ENCODE measurements at regions not wholly inside any gene's neighbourhood (a gene's known extent, or its start where the extent isn't known, plus 50 kb on each side); places are given as distances from the start of the nearest gene placed in this dataset.

GRCh38 chr12:4049298-4050080 is 176.3 kb upstream of the PARP11 start (continued):
- TF ChIP-seq HOXA7 (CRISPR knock-in tag; IDR thresholded peaks at IDR 0.05) = no peak
- no peak for TF ChIP-seq CHD4 (IDR thresholded peaks at IDR 0.05; ENCODE audit: borderline replicate concordance)
- no peak for TF ChIP-seq EHMT2 (IDR thresholded peaks at IDR 0.05; ENCODE audit: low read depth)
- TF ChIP-seq TP53 (CRISPR knock-in tag; IDR thresholded peaks at IDR 0.05) = no peak
- TF ChIP-seq POLR2AphosphoS2 (conservative IDR thresholded peaks at IDR 0.05; ENCODE audit: low read length) = no peak
- TF ChIP-seq, protein P1, sequence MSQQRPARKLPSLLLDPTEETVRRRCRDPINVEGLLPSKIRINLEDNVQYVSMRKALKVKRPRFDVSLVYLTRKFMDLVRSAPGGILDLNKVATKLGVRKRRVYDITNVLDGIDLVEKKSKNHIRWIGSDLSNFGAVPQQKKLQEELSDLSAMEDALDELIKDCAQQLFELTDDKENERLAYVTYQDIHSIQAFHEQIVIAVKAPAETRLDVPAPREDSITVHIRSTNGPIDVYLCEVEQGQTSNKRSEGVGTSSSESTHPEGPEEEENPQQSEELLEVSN (IDR thresholded peaks at IDR 0.05; ENCODE audit: borderline replicate concordance, low read depth) = no peak
- TF ChIP-seq NR3C1 (IDR thresholded peaks at IDR 0.05) = no peak
- no peak for TF ChIP-seq RFX5 (IDR thresholded peaks at IDR 0.05)

DNA sequence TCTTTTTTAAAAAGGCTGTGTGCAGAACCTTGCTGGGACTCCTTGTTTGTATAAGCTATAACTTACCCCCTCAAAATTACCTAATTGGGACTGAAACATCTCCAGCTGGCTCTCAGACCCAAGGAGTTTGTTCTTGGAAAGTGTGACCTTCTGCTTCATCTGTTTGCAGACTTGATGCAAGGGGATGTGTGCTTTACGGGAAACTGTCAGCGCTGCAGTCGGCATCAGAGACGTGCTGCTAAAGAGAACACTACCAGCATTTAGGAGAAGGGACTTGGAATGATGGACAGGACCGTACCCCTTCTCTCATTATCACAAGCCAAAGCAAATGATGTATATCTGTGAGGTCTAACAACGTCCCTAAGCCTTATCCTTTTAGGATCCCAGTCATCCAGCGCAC is 174.2 kb upstream of the PARP11 start:
- ATAC-seq (no peak), FAIRE-seq (no peak), DNase-seq (ENCODE audit: low read depth in 1 of 2, low spot score in 1 of 2) (no peak)
- TF ChIP-seq EHF (CRISPR knock-in tag; IDR thresholded peaks at IDR 0.05) (no peak), ZSCAN20 (CRISPR knock-in tag; IDR thresholded peaks at IDR 0.05) (no peak), HDAC2 (IDR thresholded peaks at IDR 0.05) (no peak), TFCP2L1 (CRISPR knock-in tag; IDR thresholded peaks at IDR 0.05) (no peak), RCOR1 (IDR thresholded peaks at IDR 0.05; ENCODE audit: low read depth, low read length) (no peak), CHD4 (IDR thresholded peaks at IDR 0.05; ENCODE audit: borderline replicate concordance) (no peak), POLR2AphosphoS2 (conservative IDR thresholded peaks at IDR 0.05; ENCODE audit: low read length) (no peak), HEYL (CRISPR knock-in tag; IDR thresholded peaks at IDR 0.05) (no peak)
- TF ChIP-seq, protein P2, sequence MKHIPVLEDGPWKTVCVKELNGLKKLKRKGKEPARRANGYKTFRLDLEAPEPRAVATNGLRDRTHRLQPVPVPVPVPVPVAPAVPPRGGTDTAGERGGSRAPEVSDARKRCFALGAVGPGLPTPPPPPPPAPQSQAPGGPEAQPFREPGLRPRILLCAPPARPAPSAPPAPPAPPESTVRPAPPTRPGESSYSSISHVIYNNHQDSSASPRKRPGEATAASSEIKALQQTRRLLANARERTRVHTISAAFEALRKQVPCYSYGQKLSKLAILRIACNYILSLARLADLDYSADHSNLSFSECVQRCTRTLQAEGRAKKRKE (CRISPR knock-in tag; IDR thresholded peaks at IDR 0.05; ENCODE audit: low read depth) = no peak
- TF ChIP-seq, protein P1 (IDR thresholded peaks at IDR 0.05; ENCODE audit: borderline replicate concordance, low read depth) = no peak
- Histone ChIP-seq H3K4me3 (no peak overlapping the region), H3K27ac (no peak overlapping the region), H3K4me2 (no peak overlapping the region), H3K9me3 (no peaks in the 10 kb centered on the region), H3K4me1 (no peaks in the 10 kb centered on the region)
- ChIA-PET CTCF (interaction anchor here (1.2 to 6.5 kb wide), 2 partner anchors 9 to 57 kb away, joined by 3 to 38 read pairs; no protein-coding TSS in a partner anchor), POLR2A (no interaction called here)
- WGBS (ENCODE audit: missing lambda C conversion rate) = 44% methylated on average over 7 of the region's 7 CpGs

GRCh38 chr12:4046495-4046840 is 173.3 kb upstream of the PARP11 start:
- CTCF ChIA-PET = interaction anchor here (1.2 to 2.0 kb wide), 2 partner anchors 10 to 50 kb away, joined by 4 to 5 read pairs; no protein-coding TSS in a partner anchor
- 14% methylated on average over 6 of the region's 6 CpGs for WGBS (ENCODE audit: missing lambda C conversion rate)

More at GRCh38 chr12:4046495-4046840, 173.3 kb upstream of the PARP11 start:
- Histone ChIP-seq H3K4me1 (no peaks in the 10 kb centered on the region), H3K4me3 (no peak overlapping the region), H3K4me2 (no peak overlapping the region), H3K27ac (no peak overlapping the region), H3K9me3 (no peaks in the 10 kb centered on the region)
- POLR2A ChIA-PET = no interaction called here
- no peak for ATAC-seq
- FAIRE-seq = no peak
- TF ChIP-seq RARB (CRISPR knock-in tag; IDR thresholded peaks at IDR 0.05) (no peak), TP53 (CRISPR knock-in tag; IDR thresholded peaks at IDR 0.05) (no peak), TFCP2L1 (CRISPR knock-in tag; IDR thresholded peaks at IDR 0.05) (no peak), CHD2 (IDR thresholded peaks at IDR 0.05; ENCODE audit: low read length, partially characterized antibody) (no peak), EHF (CRISPR knock-in tag; IDR thresholded peaks at IDR 0.05) (no peak), CHD4 (IDR thresholded peaks at IDR 0.05; ENCODE audit: borderline replicate concordance) (no peak), MAFK (IDR thresholded peaks at IDR 0.05; ENCODE audit: partially characterized antibody) (no peak), FOXS1 (CRISPR knock-in tag; IDR thresholded peaks at IDR 0.05) (no peak), MAX (IDR thresholded peaks at IDR 0.05) (no peak)
- TF ChIP-seq, protein P3, sequence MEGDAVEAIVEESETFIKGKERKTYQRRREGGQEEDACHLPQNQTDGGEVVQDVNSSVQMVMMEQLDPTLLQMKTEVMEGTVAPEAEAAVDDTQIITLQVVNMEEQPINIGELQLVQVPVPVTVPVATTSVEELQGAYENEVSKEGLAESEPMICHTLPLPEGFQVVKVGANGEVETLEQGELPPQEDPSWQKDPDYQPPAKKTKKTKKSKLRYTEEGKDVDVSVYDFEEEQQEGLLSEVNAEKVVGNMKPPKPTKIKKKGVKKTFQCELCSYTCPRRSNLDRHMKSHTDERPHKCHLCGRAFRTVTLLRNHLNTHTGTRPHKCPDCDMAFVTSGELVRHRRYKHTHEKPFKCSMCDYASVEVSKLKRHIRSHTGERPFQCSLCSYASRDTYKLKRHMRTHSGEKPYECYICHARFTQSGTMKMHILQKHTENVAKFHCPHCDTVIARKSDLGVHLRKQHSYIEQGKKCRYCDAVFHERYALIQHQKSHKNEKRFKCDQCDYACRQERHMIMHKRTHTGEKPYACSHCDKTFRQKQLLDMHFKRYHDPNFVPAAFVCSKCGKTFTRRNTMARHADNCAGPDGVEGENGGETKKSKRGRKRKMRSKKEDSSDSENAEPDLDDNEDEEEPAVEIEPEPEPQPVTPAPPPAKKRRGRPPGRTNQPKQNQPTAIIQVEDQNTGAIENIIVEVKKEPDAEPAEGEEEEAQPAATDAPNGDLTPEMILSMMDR (IDR thresholded peaks at IDR 0.05) = no peak
- TF ChIP-seq, protein P4, sequence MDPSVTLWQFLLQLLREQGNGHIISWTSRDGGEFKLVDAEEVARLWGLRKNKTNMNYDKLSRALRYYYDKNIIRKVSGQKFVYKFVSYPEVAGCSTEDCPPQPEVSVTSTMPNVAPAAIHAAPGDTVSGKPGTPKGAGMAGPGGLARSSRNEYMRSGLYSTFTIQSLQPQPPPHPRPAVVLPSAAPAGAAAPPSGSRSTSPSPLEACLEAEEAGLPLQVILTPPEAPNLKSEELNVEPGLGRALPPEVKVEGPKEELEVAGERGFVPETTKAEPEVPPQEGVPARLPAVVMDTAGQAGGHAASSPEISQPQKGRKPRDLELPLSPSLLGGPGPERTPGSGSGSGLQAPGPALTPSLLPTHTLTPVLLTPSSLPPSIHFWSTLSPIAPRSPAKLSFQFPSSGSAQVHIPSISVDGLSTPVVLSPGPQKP (IDR thresholded peaks at IDR 0.05; ENCODE audit: low read depth, low read length) = no peak
- DNase-seq (ENCODE audit: low read depth in 1 of 2, low spot score in 1 of 2) = no peak
